HUES48 (cell line): ENCODE measurements at regions not wholly inside any gene's neighbourhood (a gene's known extent, or its start where the extent isn't known, plus 50 kb on each side); places are given as distances from the start of the nearest gene placed in this dataset.

ENCODE experiments used
- H3K27ac ChIP-seq: one replicate; pipeline ENCODE4 v1.7.0; 2013; ENCODE audit warnings: low read depth, low read length, inconsistent platforms
- H3K27me3 ChIP-seq: 2 replicates; pipeline ENCODE4 v1.6.1; 2013; ENCODE audit warnings: mild to moderate bottlenecking, low read length; ENCODE audit not compliant: control insufficient read depth, insufficient read depth
- H3K36me3 ChIP-seq: 2 replicates; pipeline ENCODE4 v1.6.1; 2013; ENCODE audit warnings: low read length; ENCODE audit not compliant: control insufficient read depth, insufficient read depth
- H3K4me1 ChIP-seq: 2 replicates; pipeline ENCODE4 v1.6.1; 2013; ENCODE audit warnings: mild to moderate bottlenecking, low read length; ENCODE audit not compliant: control insufficient read depth, insufficient read depth
- H3K4me3 ChIP-seq: 2 replicates; pipeline ENCODE4 v1.5.1; 2013; ENCODE audit warnings: mild to moderate bottlenecking, low read depth, low read length
- H3K9ac ChIP-seq: 2 replicates; pipeline ENCODE4 v1.6.1; 2013; ENCODE audit warnings: mild to moderate bottlenecking, low read depth, low read length, moderate library complexity
- H3K9me3 ChIP-seq: 2 replicates; pipeline ENCODE4 v1.6.1; 2013; ENCODE audit warnings: low read length; ENCODE audit not compliant: control insufficient read depth, insufficient read depth

DNA sequence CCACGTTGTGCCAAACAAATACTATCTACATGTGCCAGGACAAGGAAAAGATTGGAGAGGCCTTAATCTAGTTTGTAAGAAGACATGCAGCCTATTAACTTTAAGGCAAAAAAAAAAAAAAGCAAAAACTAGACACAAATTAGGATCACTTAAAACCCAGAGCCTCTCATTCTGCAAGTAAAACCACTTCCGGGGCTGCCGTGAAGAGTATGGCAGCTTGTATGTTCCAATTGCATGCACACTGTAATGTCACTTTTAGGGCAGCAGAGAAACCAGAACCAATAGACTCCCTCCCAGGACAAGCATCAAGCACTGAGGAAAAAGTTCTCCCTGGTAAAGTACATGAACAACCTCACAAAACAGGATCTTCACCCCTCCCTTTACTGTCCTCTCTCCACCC lies 70.6 kb downstream of the RSL24D1 start:
- H3K4me3 ChIP-seq: no peak overlapping the region
- no peak overlapping the region for H3K27ac ChIP-seq
- no peaks in the 10 kb centered on the region for H3K36me3 ChIP-seq
- no peak overlapping the region for H3K9ac ChIP-seq
- H3K27me3 ChIP-seq: no peaks in the 10 kb centered on the region
- H3K4me1 ChIP-seq: no peaks in the 10 kb centered on the region
- no peaks in the 10 kb centered on the region for H3K9me3 ChIP-seq

DNA sequence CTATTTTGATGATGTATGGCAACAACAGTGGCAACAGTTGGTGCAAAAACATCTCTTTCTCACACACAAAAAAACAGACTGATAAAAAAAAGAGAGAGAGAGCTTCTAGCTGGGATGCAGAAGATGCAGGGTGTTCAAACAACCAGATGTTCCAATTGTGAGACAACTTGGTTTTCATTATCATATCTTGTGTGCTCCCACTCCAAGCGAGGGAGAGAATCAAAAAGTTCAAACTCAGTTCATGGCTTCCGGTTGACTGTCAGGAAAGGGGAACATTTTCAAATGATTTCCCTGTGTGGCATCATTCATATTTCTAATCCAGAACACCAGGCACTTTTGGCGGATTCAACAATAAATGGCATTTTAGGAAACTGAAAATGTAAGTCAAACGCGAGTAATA lies 72.1 kb downstream of the RSL24D1 start:
- H3K4me3 ChIP-seq: no peak overlapping the region
- no peak overlapping the region for H3K9ac ChIP-seq
- H3K9me3 ChIP-seq: no peaks in the 10 kb centered on the region
- no peaks in the 10 kb centered on the region for H3K4me1 ChIP-seq
- no peaks in the 10 kb centered on the region for H3K27me3 ChIP-seq
- no peak overlapping the region for H3K27ac ChIP-seq
- no peaks in the 10 kb centered on the region for H3K36me3 ChIP-seq

DNA sequence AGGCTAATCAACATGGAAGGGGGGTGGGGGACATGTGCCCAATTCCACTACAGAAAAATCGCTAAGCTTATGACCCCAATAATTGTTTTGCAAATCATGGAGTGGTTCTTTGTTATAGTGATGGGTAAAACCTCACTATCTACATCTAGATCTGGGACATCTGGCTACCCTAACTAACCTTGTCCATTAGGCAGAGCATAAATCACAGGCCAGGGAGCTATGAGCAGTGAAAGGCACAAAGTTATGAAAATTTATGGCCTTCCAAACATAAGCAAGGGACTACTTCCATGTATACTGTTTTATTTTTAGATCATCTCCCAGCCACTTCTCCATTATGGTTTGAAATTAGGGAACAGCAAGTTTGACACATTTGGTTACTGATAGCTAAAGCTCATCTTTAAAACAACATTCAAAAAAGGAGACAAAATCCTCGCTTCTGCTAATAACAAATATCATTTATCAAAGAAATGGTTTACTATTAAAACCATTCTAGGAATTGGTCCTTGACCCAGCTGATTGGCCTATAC lies 78.3 kb downstream of the RSL24D1 start:
- Histone ChIP-seq H3K9ac (no peak overlapping the region), H3K27me3 (no peaks in the 10 kb centered on the region), H3K4me1 (peaks cover 5% of the 10 kb centered on the region; the same call in 1 of the 2 replicates), H3K9me3 (no peaks in the 10 kb centered on the region), H3K27ac (no peak overlapping the region), H3K4me3 (no peak overlapping the region), H3K36me3 (no peaks in the 10 kb centered on the region)

DNA sequence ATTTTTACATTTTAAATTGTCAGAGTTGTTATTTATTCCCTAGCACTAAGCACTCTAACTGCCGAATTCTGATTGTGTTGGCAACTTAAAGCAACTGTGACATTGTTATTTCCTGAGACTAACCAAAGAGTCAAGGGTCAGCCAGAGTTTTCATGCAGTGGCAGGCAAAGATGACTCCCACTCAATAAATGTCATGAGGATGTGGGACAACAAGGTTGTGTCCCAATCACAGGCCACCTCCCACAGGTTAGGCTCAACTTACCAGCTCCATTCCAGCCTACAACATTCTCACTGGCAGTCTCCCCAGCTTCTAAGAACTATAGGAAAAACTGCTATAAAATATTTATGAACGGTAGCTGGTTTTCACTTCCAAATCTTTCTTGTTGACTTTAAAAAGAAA lies 80.1 kb downstream of the RSL24D1 start:
- Histone ChIP-seq H3K36me3 (no peaks in the 10 kb centered on the region), H3K27ac (no peak overlapping the region), H3K27me3 (no peaks in the 10 kb centered on the region), H3K9me3 (no peaks in the 10 kb centered on the region), H3K9ac (no peak overlapping the region), H3K4me1 (peaks cover 5% of the 10 kb centered on the region; the same call in 1 of the 2 replicates), H3K4me3 (no peak overlapping the region)

DNA sequence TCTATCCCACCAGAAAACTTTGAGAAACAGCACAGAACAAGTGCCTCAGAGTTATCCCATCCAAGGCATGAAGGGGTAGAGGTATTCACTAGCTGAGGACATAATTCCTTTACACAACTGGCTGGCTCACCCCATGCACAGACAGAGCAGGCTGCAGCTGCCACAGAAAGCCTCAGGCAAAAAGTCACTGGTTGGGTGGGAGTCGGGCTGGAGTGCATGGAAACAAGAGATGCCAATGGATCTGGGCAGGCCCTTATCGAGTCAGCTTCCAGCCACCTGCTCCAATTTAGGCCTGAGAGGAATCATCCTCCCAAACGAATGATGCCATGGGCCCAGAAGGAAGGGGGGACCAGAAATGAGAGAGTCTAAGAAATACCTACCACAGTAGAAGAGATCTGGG lies 83.0 kb downstream of the RSL24D1 start:
- Histone ChIP-seq H3K27me3 (no peaks in the 10 kb centered on the region), H3K36me3 (no peaks in the 10 kb centered on the region), H3K27ac (no peak overlapping the region), H3K4me1 (peaks cover 5% of the 10 kb centered on the region; the same call in 1 of the 2 replicates), H3K9ac (no peak overlapping the region), H3K4me3 (no peak overlapping the region), H3K9me3 (no peaks in the 10 kb centered on the region)

DNA sequence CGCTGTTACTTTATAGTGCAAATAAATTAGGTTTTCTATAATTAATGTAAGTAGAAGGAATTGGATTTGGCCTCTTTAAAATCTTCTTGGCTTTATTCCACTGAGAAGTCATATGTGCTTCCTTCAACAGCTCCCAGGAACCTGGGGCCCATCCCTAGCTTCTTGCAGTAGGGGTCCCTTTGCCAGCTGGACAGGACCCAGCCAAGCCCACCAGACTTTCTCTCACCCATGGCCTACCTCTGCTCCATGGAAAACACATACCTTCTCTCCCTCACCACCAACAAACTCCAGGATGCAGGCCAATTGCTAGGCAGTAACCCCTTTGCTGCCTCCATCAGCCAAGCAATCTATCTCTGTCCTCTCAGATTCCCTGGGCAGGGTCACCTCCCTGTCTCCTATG lies 84.0 kb downstream of the RSL24D1 start:
- no peaks in the 10 kb centered on the region for H3K36me3 ChIP-seq
- H3K9ac ChIP-seq: no peak overlapping the region
- no peaks in the 10 kb centered on the region for H3K9me3 ChIP-seq
- H3K4me1 ChIP-seq: peaks cover 5% of the 10 kb centered on the region; the same call in 1 of the 2 replicates
- H3K27me3 ChIP-seq: no peaks in the 10 kb centered on the region
- H3K27ac ChIP-seq: no peak overlapping the region
- no peak overlapping the region for H3K4me3 ChIP-seq

DNA sequence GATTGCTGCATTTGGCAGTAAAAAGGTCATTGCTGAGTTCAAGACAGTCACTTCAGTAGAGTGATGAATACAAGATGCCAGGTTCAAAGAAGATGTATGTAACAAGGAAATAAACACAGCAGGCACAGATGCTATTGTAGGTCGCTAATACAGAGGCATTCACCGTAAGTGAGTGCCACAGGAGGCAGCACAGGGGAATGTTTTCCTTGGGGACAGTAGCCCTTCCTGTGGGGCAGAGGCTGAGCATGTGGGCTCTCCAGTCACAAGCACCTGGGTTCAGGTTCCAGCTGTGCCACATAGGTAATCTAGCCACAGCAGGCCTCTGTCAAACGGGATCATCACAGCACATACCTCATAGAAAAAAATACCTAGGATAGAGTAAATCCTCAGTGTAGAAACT lies 86.3 kb downstream of the RSL24D1 start:
- Histone ChIP-seq H3K36me3 (no peaks in the 10 kb centered on the region), H3K27me3 (no peaks in the 10 kb centered on the region), H3K4me1 (peaks cover 4% of the 10 kb centered on the region; the same call in 1 of the 2 replicates), H3K9ac (no peak overlapping the region), H3K27ac (no peak overlapping the region), H3K9me3 (peaks cover 4% of the 10 kb centered on the region; the same call in 1 of the 2 replicates), H3K4me3 (no peak overlapping the region)

DNA sequence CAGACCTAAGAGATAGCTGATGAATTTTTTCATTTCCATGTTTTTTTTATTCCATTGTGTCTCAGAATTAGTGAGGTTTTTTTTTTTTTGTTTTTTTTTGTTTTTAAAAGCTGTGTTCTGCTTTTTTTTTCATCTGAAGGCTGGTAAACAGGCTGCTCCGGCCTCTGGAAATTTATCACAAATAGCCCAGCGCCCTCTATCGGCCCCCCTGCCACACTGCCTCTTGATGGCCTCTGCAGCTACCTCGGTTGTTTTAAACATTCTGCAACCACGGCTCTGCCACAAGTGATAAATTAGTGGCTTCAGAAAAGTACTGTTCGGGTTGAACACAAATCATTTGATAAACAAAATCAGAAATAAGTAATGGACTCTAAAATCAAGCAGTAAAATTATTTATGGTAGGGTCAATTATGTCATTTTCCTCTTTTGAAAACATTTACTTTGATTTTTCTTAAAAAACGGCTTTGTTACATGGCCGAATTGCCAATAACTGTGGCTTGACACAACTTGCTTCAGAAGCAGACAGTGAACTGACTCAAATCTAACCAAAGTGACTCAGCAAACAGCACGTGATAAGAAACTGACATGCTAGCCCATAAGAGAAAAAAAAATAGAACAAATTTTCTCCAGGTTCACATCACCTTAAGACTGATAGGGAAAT lies 87.8 kb downstream of the RSL24D1 start:
- peaks cover 4% of the 10 kb centered on the region; the same call in 1 of the 2 replicates for H3K9me3 ChIP-seq
- no peak overlapping the region for H3K27ac ChIP-seq
- no peak overlapping the region for H3K9ac ChIP-seq
- H3K4me3 ChIP-seq: no peak overlapping the region
- H3K27me3 ChIP-seq: no peaks in the 10 kb centered on the region
- no peaks in the 10 kb centered on the region for H3K4me1 ChIP-seq
- no peaks in the 10 kb centered on the region for H3K36me3 ChIP-seq

DNA sequence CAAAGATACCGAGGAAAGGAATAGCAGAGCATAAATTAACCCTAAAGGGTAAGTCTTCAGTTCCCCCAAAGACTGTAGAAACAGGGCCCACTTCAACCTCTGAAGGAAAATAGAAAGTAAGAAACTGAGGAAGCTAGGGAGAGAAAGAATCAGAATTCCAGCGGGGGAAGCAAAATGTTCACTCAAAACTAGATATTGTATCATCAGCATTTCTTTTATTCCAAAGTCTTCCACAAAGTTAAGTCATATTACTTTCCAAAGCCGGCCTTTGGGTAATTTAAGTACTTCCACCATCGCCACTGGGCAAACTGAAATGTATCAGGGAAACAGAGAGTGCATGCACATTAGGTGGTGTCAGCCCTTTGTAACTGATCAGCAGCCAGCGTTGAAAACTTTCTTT lies 88.3 kb downstream of the RSL24D1 start:
- H3K27me3 ChIP-seq: no peaks in the 10 kb centered on the region
- H3K4me3 ChIP-seq: no peak overlapping the region
- peaks cover 4% of the 10 kb centered on the region; the same call in 1 of the 2 replicates for H3K9me3 ChIP-seq
- H3K9ac ChIP-seq: no peak overlapping the region
- no peaks in the 10 kb centered on the region for H3K36me3 ChIP-seq
- H3K27ac ChIP-seq: no peak overlapping the region
- H3K4me1 ChIP-seq: no peaks in the 10 kb centered on the region

DNA sequence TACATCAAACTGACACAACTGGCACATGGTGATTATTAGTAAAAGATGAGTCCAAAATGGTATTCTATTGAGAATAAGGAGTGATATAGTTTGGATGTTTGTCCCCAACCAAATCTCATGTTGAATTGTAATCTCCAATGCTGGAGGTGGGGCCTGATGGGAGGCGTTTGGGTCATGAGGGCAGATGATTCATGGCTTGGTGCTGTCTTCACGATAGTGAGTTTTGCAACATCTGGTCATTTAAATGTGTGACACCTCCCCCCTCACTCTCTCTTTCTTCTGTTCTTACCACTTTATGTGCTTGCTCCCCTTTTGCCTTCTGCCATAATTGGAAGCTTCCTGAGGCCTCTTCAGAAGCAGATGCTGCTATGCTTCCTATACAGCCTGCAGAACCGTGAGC lies 90.6 kb downstream of the RSL24D1 start:
- no peaks in the 10 kb centered on the region for H3K36me3 ChIP-seq
- no peaks in the 10 kb centered on the region for H3K4me1 ChIP-seq
- H3K27ac ChIP-seq: no peak overlapping the region
- no peak overlapping the region for H3K4me3 ChIP-seq
- H3K27me3 ChIP-seq: no peaks in the 10 kb centered on the region
- H3K9ac ChIP-seq: no peak overlapping the region
- H3K9me3 ChIP-seq: peaks cover 4% of the 10 kb centered on the region; the same call in 1 of the 2 replicates

DNA sequence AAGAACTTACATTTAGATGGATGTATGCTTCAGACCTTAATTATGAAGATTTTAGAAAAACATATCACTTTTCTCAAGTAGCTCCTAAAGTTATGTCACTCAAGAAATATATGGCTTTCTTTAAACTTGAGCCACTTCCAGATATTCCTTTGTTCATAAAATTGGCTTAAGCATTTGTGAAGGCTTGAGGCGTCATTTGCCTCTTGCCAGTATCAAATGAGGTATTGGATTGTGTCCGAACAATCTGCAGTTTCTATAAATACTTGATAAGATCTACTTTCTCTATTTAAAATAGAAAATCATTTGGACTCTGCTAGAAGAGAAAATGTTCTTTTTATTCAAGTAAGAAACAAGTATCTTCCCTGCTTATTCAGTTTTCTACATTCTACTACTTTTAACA lies 102.6 kb downstream of the RSL24D1 start:
- Histone ChIP-seq H3K27me3 (no peaks in the 10 kb centered on the region), H3K27ac (no peak overlapping the region), H3K4me1 (no peaks in the 10 kb centered on the region), H3K9ac (no peak overlapping the region), H3K36me3 (no peaks in the 10 kb centered on the region), H3K9me3 (no peaks in the 10 kb centered on the region), H3K4me3 (no peak overlapping the region)
